Calu3 (cell line): ENCODE measurements at regions not wholly inside any gene's neighbourhood (a gene's known extent, or its start where the extent isn't known, plus 50 kb on each side); places are given as distances from the start of the nearest gene placed in this dataset.
A peak's percentile ranks its signal among the peaks of the same experiment; 100 is the strongest.
"Not testable (repeated sequence)": the region's sequence is repeated elsewhere in the genome, so short reads cannot be mapped to it uniquely, and the experiment has no call there.

Experiments
- BruUV-seq: library from RNA; stranded (reverse); fragments of 400-500 nt; replicated peaks from 2 replicates; lab custom pipeline; 2021; lab: Mats Ljungman, UMichigan
- CTCF ChIA-PET: fragments of 300-600 bp; sonication (Branson Sonifier 250); formaldehyde crosslinking; loops from one replicate; lab custom pipeline; 2022; ENCODE audit warnings: antibody characterized with exemption; lab: Charles Lee
- DNase-seq: peaks from one replicate; pipeline ENCODE4 v3.0.0; 2022
- H3K27ac Mint-ChIP-seq: one replicate; pipeline ENCODE4 v1.8.0; 2022; ENCODE audit warnings: mixed read lengths; ENCODE audit not compliant: unreplicated experiment
- H3K27me3 Mint-ChIP-seq: one replicate; pipeline ENCODE4 v1.8.0; 2022; ENCODE audit warnings: mixed read lengths; ENCODE audit not compliant: unreplicated experiment
- H3K36me3 Mint-ChIP-seq: one replicate; pipeline ENCODE4 v1.8.0; 2022; ENCODE audit warnings: mild to moderate bottlenecking, moderate library complexity, mixed read lengths; ENCODE audit not compliant: insufficient read depth, unreplicated experiment
- H3K4me1 Mint-ChIP-seq: one replicate; pipeline ENCODE4 v1.8.0; 2022; ENCODE audit warnings: mild to moderate bottlenecking, low read depth, mixed read lengths; ENCODE audit not compliant: unreplicated experiment
- H3K4me3 Mint-ChIP-seq: one replicate; pipeline ENCODE4 v1.8.0; 2022; ENCODE audit warnings: mild to moderate bottlenecking, low read depth, moderate library complexity, mixed read lengths; ENCODE audit not compliant: unreplicated experiment
- H3K9me3 Mint-ChIP-seq: one replicate; pipeline ENCODE4 v1.8.0; 2022; ENCODE audit warnings: low read depth, mixed read lengths; ENCODE audit not compliant: unreplicated experiment
- CTCF ChIP-seq: fragments of 200-600 bp; IDR thresholded peaks from one replicate; pipeline ENCODE4 v1.8.0; 2022; ENCODE audit warnings: antibody characterized with exemption; ENCODE audit not compliant: unreplicated experiment
- intact Hi-C: fragments of 100-400 bp; cut with micrococcal nuclease; formaldehyde crosslinking; loops from one replicate; pipeline ENCODE4 v1.10.0; 2022; ENCODE audit not compliant: unreplicated experiment

GRCh38 chr13:52281387-52281786, 122.0 kb upstream of the NEK3 start:
- H3K27me3 Mint-ChIP-seq, H3K4me3 Mint-ChIP-seq, DNase-seq, H3K27ac Mint-ChIP-seq, H3K9me3 Mint-ChIP-seq, H3K4me1 Mint-ChIP-seq, H3K36me3 Mint-ChIP-seq, BruUV-seq, intact Hi-C loops, CTCF ChIA-PET: not testable (repeated sequence)

- BruUV-seq, H3K4me1 Mint-ChIP-seq, H3K36me3 Mint-ChIP-seq, CTCF ChIA-PET, H3K27ac Mint-ChIP-seq, H3K9me3 Mint-ChIP-seq, intact Hi-C loops, DNase-seq, H3K4me3 Mint-ChIP-seq, H3K27me3 Mint-ChIP-seq: not testable (repeated sequence)
Observed at GRCh38 chr13:52279408-52279807, 120.0 kb upstream of the NEK3 start.

- H3K27ac Mint-ChIP-seq, DNase-seq, BruUV-seq, H3K27me3 Mint-ChIP-seq, H3K36me3 Mint-ChIP-seq, intact Hi-C loops, CTCF ChIA-PET, H3K9me3 Mint-ChIP-seq, H3K4me1 Mint-ChIP-seq, H3K4me3 Mint-ChIP-seq: not testable (repeated sequence)
Observed at GRCh38 chr13:52254299-52254698, 94.9 kb upstream of the NEK3 start.

- intact Hi-C loops, BruUV-seq, H3K27ac Mint-ChIP-seq, H3K4me1 Mint-ChIP-seq, H3K4me3 Mint-ChIP-seq, H3K36me3 Mint-ChIP-seq, CTCF ChIA-PET, H3K27me3 Mint-ChIP-seq, DNase-seq, H3K9me3 Mint-ChIP-seq: not testable (repeated sequence)
Observed at GRCh38 chr13:52240752-52241151, 81.4 kb upstream of the NEK3 start.

- CTCF ChIA-PET, H3K27me3 Mint-ChIP-seq, H3K27ac Mint-ChIP-seq, intact Hi-C loops, H3K36me3 Mint-ChIP-seq, H3K4me3 Mint-ChIP-seq, BruUV-seq, H3K4me1 Mint-ChIP-seq, H3K9me3 Mint-ChIP-seq: not testable (repeated sequence)
- TF ChIP-seq CTCF: peak; percentile 31
- peak; percentile 38 for DNase-seq
Observed at GRCh38 chr13:52235900-52236595, 76.7 kb upstream of the NEK3 start.

GRCh38 chr13:52234928-52235327, 75.5 kb upstream of the NEK3 start:
- not testable (repeated sequence) for H3K27ac Mint-ChIP-seq, H3K4me1 Mint-ChIP-seq, BruUV-seq

GRCh38 chr13:52223063-52223462, 63.7 kb upstream of the NEK3 start:
- H3K4me1 Mint-ChIP-seq, intact Hi-C loops, BruUV-seq, H3K9me3 Mint-ChIP-seq, H3K27ac Mint-ChIP-seq, DNase-seq, H3K4me3 Mint-ChIP-seq, CTCF ChIA-PET, H3K36me3 Mint-ChIP-seq: not testable (repeated sequence)
- H3K27me3 Mint-ChIP-seq: peaks cover 12% of the 10 kb centered on the region

More at GRCh38 chr13:52234928-52235327, 75.5 kb upstream of the NEK3 start:
- H3K27me3 Mint-ChIP-seq, H3K36me3 Mint-ChIP-seq, CTCF ChIA-PET, H3K9me3 Mint-ChIP-seq, H3K4me3 Mint-ChIP-seq, DNase-seq, intact Hi-C loops: not testable (repeated sequence)

- CTCF ChIA-PET: not testable (repeated sequence)
Observed at GRCh38 chr13:52213920-52214319, 54.5 kb upstream of the NEK3 start.

GRCh38 chr13:52212886-52213285, 53.5 kb upstream of the NEK3 start:
- H3K9me3 Mint-ChIP-seq, H3K27ac Mint-ChIP-seq, BruUV-seq, H3K4me1 Mint-ChIP-seq, H3K36me3 Mint-ChIP-seq, intact Hi-C loops, H3K4me3 Mint-ChIP-seq, CTCF ChIA-PET, DNase-seq: not testable (repeated sequence)
- peaks cover 17% of the 10 kb centered on the region for H3K27me3 Mint-ChIP-seq

More at GRCh38 chr13:52213920-52214319, 54.5 kb upstream of the NEK3 start:
- peaks cover 17% of the 10 kb centered on the region for H3K27me3 Mint-ChIP-seq
- H3K36me3 Mint-ChIP-seq, BruUV-seq, DNase-seq, H3K4me1 Mint-ChIP-seq, intact Hi-C loops, H3K9me3 Mint-ChIP-seq, H3K4me3 Mint-ChIP-seq, H3K27ac Mint-ChIP-seq: not testable (repeated sequence)
